ENCODE measurements at regions not wholly inside any gene's neighbourhood (a gene's known extent, or its start where the extent isn't known, plus 50 kb on each side); places are given as distances from the start of the nearest gene placed in this dataset.
"Not testable (repeated sequence)": the region's sequence is repeated elsewhere in the genome, so short reads cannot be mapped to it uniquely, and the experiment has no call there.

- DNase-seq (ENCODE audit: low spot score) = not testable (repeated sequence)
Observed at GRCh38 chr16:33994207-33994606, 534.8 kb downstream of the TP53TG3F start.

GRCh38 chr16:33995821-33996372 is 536.5 kb downstream of the TP53TG3F start:
- not testable (repeated sequence) for DNase-seq (ENCODE audit: low spot score)

- DNase-seq (ENCODE audit: low spot score) = not testable (repeated sequence)
Observed at GRCh38 chr16:34001184-34001583, 541.8 kb downstream of the TP53TG3F start.

GRCh38 chr16:34001961-34002360 is 542.5 kb downstream of the TP53TG3F start:
- not testable (repeated sequence) for DNase-seq (ENCODE audit: low spot score)

- DNase-seq (ENCODE audit: low spot score) = not testable (repeated sequence)
Observed at GRCh38 chr16:34014841-34015820, 555.7 kb downstream of the TP53TG3F start.

- DNase-seq (ENCODE audit: low spot score) = not testable (repeated sequence)
Observed at GRCh38 chr16:34018277-34018676, 558.9 kb downstream of the TP53TG3F start.

GRCh38 chr16:34050787-34051320 is 591.4 kb downstream of the TP53TG3F start:
- DNase-seq (ENCODE audit: low spot score) = no peak

GRCh38 chr16:34054137-34054536 is 594.7 kb downstream of the TP53TG3F start:
- DNase-seq (ENCODE audit: low spot score) = no peak

- DNase-seq (ENCODE audit: low spot score) = no peak
Observed at GRCh38 chr16:34054969-34055368, 595.6 kb downstream of the TP53TG3F start.

GRCh38 chr16:34062620-34063253 is 603.3 kb downstream of the TP53TG3F start:
- peak; percentile 8 for DNase-seq (ENCODE audit: low spot score)

GRCh38 chr16:34063498-34064157 is 604.2 kb downstream of the TP53TG3F start:
- not testable (repeated sequence) for DNase-seq (ENCODE audit: low spot score)

GRCh38 chr16:34064602-34065001 is 605.2 kb downstream of the TP53TG3F start:
- DNase-seq (ENCODE audit: low spot score) = not testable (repeated sequence)

- DNase-seq (ENCODE audit: low spot score) = not testable (repeated sequence)
Observed at GRCh38 chr16:34069731-34070130, 610.3 kb downstream of the TP53TG3F start.

- peak; percentile 12 for DNase-seq (ENCODE audit: low spot score)
Observed at GRCh38 chr16:34078691-34079090, 619.3 kb downstream of the TP53TG3F start.

- DNase-seq (ENCODE audit: low spot score) = not testable (repeated sequence)
Observed at GRCh38 chr16:34085038-34085437, 625.6 kb downstream of the TP53TG3F start.

GRCh38 chr16:34095006-34095405 is 635.6 kb downstream of the TP53TG3F start:
- DNase-seq (ENCODE audit: low spot score) = not testable (repeated sequence)

- DNase-seq (ENCODE audit: low spot score) = not testable (repeated sequence)
Observed at GRCh38 chr16:34096911-34097310, 637.5 kb downstream of the TP53TG3F start.

- DNase-seq (ENCODE audit: low spot score) = not testable (repeated sequence)
Observed at GRCh38 chr16:34097326-34097725, 637.9 kb downstream of the TP53TG3F start.

GRCh38 chr16:34098033-34098432 is 638.6 kb downstream of the TP53TG3F start:
- DNase-seq (ENCODE audit: low spot score) = not testable (repeated sequence)

- DNase-seq (ENCODE audit: low spot score) = not testable (repeated sequence)
Observed at GRCh38 chr16:34099028-34099427, 639.6 kb downstream of the TP53TG3F start.

Data from NAMALWA (cell line).